ENCODE measurements at regions not wholly inside any gene's neighbourhood (a gene's known extent, or its start where the extent isn't known, plus 50 kb on each side); places are given as distances from the start of the nearest gene placed in this dataset.

DNA sequence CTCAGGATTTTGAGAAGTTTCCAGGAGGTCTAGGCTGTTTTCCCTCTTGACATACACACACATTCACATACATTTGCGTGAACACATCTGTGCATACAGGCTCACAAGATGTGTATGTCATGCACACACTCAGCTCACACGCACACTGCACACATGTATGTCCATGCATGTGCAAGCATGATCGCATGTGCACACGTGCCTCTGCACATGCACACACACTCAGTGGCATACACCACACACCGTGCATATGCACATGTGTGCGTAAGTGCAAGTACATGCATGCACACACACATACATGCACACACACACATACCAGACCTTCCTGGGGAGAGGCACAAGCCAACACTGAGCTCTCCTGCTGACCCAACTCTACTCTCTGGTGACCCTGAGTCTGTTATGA, 171.4 kb downstream of the RBFOX3 start:
- H3K27me3 ChIP-seq (replicated peaks in 1 of 7), result peaks cover 0 to 43% (median 0%) of the 10 kb centered on the region in 7 donors
- 87 to 96% (median 91%) methylated on average over 6 of the region's 6 CpGs for WGBS, 5 donors
- no peaks in the 10 kb centered on the region for H3K9me3 ChIP-seq
- no peaks in the 10 kb centered on the region for H3K36me3 ChIP-seq
- H3K4me1 ChIP-seq, result no peaks in the 10 kb centered on the region
- TF ChIP-seq, protein P1, sequence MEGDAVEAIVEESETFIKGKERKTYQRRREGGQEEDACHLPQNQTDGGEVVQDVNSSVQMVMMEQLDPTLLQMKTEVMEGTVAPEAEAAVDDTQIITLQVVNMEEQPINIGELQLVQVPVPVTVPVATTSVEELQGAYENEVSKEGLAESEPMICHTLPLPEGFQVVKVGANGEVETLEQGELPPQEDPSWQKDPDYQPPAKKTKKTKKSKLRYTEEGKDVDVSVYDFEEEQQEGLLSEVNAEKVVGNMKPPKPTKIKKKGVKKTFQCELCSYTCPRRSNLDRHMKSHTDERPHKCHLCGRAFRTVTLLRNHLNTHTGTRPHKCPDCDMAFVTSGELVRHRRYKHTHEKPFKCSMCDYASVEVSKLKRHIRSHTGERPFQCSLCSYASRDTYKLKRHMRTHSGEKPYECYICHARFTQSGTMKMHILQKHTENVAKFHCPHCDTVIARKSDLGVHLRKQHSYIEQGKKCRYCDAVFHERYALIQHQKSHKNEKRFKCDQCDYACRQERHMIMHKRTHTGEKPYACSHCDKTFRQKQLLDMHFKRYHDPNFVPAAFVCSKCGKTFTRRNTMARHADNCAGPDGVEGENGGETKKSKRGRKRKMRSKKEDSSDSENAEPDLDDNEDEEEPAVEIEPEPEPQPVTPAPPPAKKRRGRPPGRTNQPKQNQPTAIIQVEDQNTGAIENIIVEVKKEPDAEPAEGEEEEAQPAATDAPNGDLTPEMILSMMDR (IDR thresholded peaks at IDR 0.05 in 8 of 11, conservative IDR thresholded peaks at IDR 0.05 in 3 of 11), result no peak
- no peak for TF ChIP-seq POLR2A (IDR thresholded peaks at IDR 0.05)
- TF ChIP-seq POLR2AphosphoS5 (IDR thresholded peaks at IDR 0.05), result no peak
- H3K4me3 ChIP-seq, result no peak overlapping the region
- H3K27ac ChIP-seq, result no peak overlapping the region
- DNase-seq, result no peak
- intact Hi-C loops (cut with DNase I; ENCODE audit: low total_unique reads), result no loop called here

GRCh38 chr17:79438546-79439334, 172.1 kb downstream of the RBFOX3 start:
- Histone ChIP-seq H3K4me1 (no peaks in the 10 kb centered on the region), H3K9me3 (peaks cover 0 to 4% (median 0%) of the 10 kb centered on the region in 8 donors), H3K4me3 (no peak overlapping the region), H3K36me3 (no peaks in the 10 kb centered on the region), H3K27ac (no peak overlapping the region), H3K27me3 (replicated peaks in 1 of 7) (peaks cover 0 to 49% (median 0%) of the 10 kb centered on the region in 7 donors)
- no peak for DNase-seq
- intact Hi-C loops (cut with DNase I; ENCODE audit: low total_unique reads), result no loop called here
- TF ChIP-seq, protein P1 (IDR thresholded peaks at IDR 0.05 in 8 of 11, conservative IDR thresholded peaks at IDR 0.05 in 3 of 11), result no peak
- TF ChIP-seq POLR2AphosphoS5 (IDR thresholded peaks at IDR 0.05) (no peak), POLR2A (IDR thresholded peaks at IDR 0.05) (no peak)
- 59 to 72% (median 62%) methylated on average over 22 to 23 of the region's 23 CpGs for WGBS, 5 donors

DNA sequence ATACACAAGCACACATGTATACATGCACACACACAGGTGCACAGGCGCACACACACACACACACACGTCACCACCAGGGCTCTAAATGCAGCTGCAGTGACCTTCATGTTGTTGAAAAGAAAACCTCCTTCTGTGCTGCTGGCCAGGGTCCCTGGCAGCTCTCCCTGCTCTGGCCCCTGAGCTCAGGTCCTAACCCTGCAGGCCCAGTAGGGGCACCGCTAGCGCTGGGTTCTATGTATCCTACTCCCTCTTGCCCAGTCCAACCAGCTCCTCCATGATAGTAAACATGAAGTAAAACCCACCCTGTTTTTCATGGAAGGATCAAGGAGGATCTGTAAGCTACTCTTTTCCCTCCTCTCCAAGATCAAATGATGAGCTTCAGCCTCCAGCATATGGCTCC, 172.8 kb downstream of the RBFOX3 start:
- H3K36me3 ChIP-seq, result no peaks in the 10 kb centered on the region
- TF ChIP-seq, protein P1 (IDR thresholded peaks at IDR 0.05 in 8 of 11, conservative IDR thresholded peaks at IDR 0.05 in 3 of 11), result no peak
- no peak for TF ChIP-seq POLR2A (IDR thresholded peaks at IDR 0.05)
- no peak for TF ChIP-seq POLR2AphosphoS5 (IDR thresholded peaks at IDR 0.05)
- peaks cover 0 to 56% (median 2%) of the 10 kb centered on the region in 7 donors for H3K27me3 ChIP-seq (replicated peaks in 1 of 7)
- no peaks in the 10 kb centered on the region for H3K4me1 ChIP-seq
- WGBS, 5 donors, result 67 to 74% (median 73%) methylated on average over 4 of the region's 4 CpGs
- H3K4me3 ChIP-seq, result no peak overlapping the region
- H3K9me3 ChIP-seq, result peaks cover 0 to 4% (median 0%) of the 10 kb centered on the region in 8 donors
- no peak overlapping the region for H3K27ac ChIP-seq
- intact Hi-C loops (cut with DNase I; ENCODE audit: low total_unique reads), result no loop called here
- no peak for DNase-seq

DNA sequence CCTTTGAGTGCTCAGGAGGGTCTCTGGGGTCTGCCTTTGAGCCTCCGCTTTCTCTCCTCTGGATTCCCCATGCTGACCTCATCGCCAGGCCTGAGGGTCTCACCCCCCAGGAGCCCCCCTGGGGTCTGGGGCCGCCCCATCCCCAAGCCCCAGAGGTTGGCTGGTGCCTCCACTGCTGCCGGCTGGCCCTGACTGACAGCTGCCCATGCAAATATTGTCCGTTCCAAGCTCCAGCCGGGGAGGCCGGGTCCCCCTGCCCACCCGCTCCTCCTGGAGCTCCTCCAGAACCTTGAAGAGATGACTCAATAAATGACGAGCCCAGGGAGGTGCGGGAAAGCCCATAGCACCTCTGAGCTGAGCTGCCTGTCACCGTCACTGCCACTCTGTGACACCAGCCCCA, 173.8 kb downstream of the RBFOX3 start:
- H3K27ac ChIP-seq, result no peak overlapping the region
- peaks cover 0 to 62% (median 3%) of the 10 kb centered on the region in 7 donors for H3K27me3 ChIP-seq (replicated peaks in 1 of 7)
- intact Hi-C loops (cut with DNase I; ENCODE audit: low total_unique reads), result no loop called here
- no peak overlapping the region for H3K4me3 ChIP-seq
- peaks cover 0 to 4% (median 0%) of the 10 kb centered on the region in 8 donors for H3K9me3 ChIP-seq
- DNase-seq, result no peak
- TF ChIP-seq POLR2A (IDR thresholded peaks at IDR 0.05) (no peak), POLR2AphosphoS5 (IDR thresholded peaks at IDR 0.05) (no peak)
- TF ChIP-seq, protein P1 (IDR thresholded peaks at IDR 0.05 in 8 of 11, conservative IDR thresholded peaks at IDR 0.05 in 3 of 11), result no peak
- 64 to 82% (median 73%) methylated on average over 11 of the region's 11 CpGs for WGBS, 5 donors
- no peaks in the 10 kb centered on the region for H3K36me3 ChIP-seq
- H3K4me1 ChIP-seq, result no peaks in the 10 kb centered on the region
